T-cell (primary cell): ENCODE measurements at regions not wholly inside any gene's neighbourhood (a gene's known extent, or its start where the extent isn't known, plus 50 kb on each side); places are given as distances from the start of the nearest gene placed in this dataset.

ENCODE experiments used
- ATAC-seq, 4 experiments: fragments of 200-7000 bp in 3 of 4; fragments of 150-1000 bp in 1 of 4; cut with Tn5 transposase; replicated peaks in 1 of 4; 1 replicate in 3 of 4; 2 replicates in 1 of 4; pipeline ENCODE4 v1.10.0; 2021; ENCODE audit warnings: moderate library complexity in 3 of 4, mild to moderate bottlenecking in 2 of 4, moderate number of reproducible peaks in 1 of 4
- CTCF ChIA-PET, 2 donors: fragments of 300-600 bp; sonication (Branson Sonifier 250); formaldehyde crosslinking; loops; one replicate each; lab custom pipeline; 2022; ENCODE audit warnings: antibody characterized with exemption in 2 of 2; lab: Charles Lee
- POLR2A ChIA-PET, 2 donors: fragments of 300-600 bp; sonication (Branson Sonifier 250); formaldehyde crosslinking; loops; one replicate each; lab custom pipeline; 2022; ENCODE audit warnings: antibody characterized with exemption in 2 of 2; lab: Charles Lee
- DNase-seq, 35 experiments: peaks; one replicate each; pipeline versions ENCODE4 v3.0.0 to v3.0.0-alpha.2; 2013 to 2023
- H3K27ac ChIP-seq: one replicate; pipeline ENCODE4 v1.5.1; 2013; ENCODE audit warnings: low read length
- H3K27me3 ChIP-seq, 2 experiments: replicated peaks in 1 of 2; 1 replicate in 1 of 2; 2 replicates in 1 of 2; pipeline versions ENCODE4 v1.6.1 to v1.7.0; 2013; ENCODE audit warnings: low read length in 1 of 2, mixed read lengths in 1 of 2; ENCODE audit not compliant: control insufficient read depth in 2 of 2, insufficient read depth in 2 of 2; ENCODE audit errors: extremely low read depth in 1 of 2
- H3K36me3 ChIP-seq, 2 donors: 1 replicate in 1 of 2; 2 replicates in 1 of 2; pipeline versions ENCODE4 v1.6.1 to v1.7.0; 2013; ENCODE audit warnings: low read length in 1 of 2; ENCODE audit not compliant: control insufficient read depth in 2 of 2, insufficient read depth in 1 of 2; ENCODE audit errors: extremely low read depth in 1 of 2
- H3K4me1 ChIP-seq, 2 experiments: 1 replicate in 1 of 2; 2 replicates in 1 of 2; pipeline versions ENCODE4 v1.6.1 to v1.7.0; 2013; ENCODE audit warnings: low read length in 2 of 2, mixed read lengths in 1 of 2; ENCODE audit not compliant: insufficient read depth in 2 of 2, control insufficient read depth in 1 of 2; ENCODE audit errors: extremely low read depth in 1 of 2
- H3K4me3 ChIP-seq, 2 donors: 1 replicate in 1 of 2; 2 replicates in 1 of 2; pipeline versions ENCODE4 v1.5.1 to v1.7.0; 2013; ENCODE audit warnings: mild to moderate bottlenecking in 2 of 2, low read length in 1 of 2, moderate library complexity in 1 of 2; ENCODE audit not compliant: control insufficient read depth in 1 of 2; ENCODE audit errors: extremely low read depth in 1 of 2
- H3K9me3 ChIP-seq: 2 replicates; pipeline ENCODE4 v1.7.0; 2013
- H3K27ac Mint-ChIP-seq, 2 donors: one replicate each; pipeline ENCODE4 v1.8.0; 2020 to 2021; ENCODE audit warnings: mild to moderate bottlenecking in 2 of 2, mixed read lengths in 2 of 2
- H3K27me3 Mint-ChIP-seq, 2 donors: one replicate each; pipeline ENCODE4 v1.8.0; 2021 to 2022; ENCODE audit warnings: mixed read lengths in 2 of 2
- H3K36me3 Mint-ChIP-seq: one replicate; pipeline ENCODE4 v1.8.0; 2021; ENCODE audit warnings: mixed read lengths
- H3K4me1 Mint-ChIP-seq, 3 donors: one replicate each; pipeline ENCODE4 v1.8.0; 2020 to 2022; ENCODE audit warnings: mixed read lengths in 3 of 3, mild to moderate bottlenecking in 1 of 3
- H3K4me3 Mint-ChIP-seq, 3 donors: one replicate each; pipeline ENCODE4 v1.8.0; 2020 to 2022; ENCODE audit warnings: mild to moderate bottlenecking in 3 of 3, mixed read lengths in 3 of 3, moderate library complexity in 3 of 3
- H3K9me3 Mint-ChIP-seq, 3 donors: one replicate each; pipeline ENCODE4 v1.8.0; 2020 to 2022; ENCODE audit warnings: mixed read lengths in 3 of 3
- WGBS: methylation state at CpG from one replicate; pipeline ENCODE4 v1.1.5; 2013; ENCODE audit warnings: missing lambda C conversion rate; ENCODE audit not compliant: insufficient coverage; 5-methylcytosine and 5-hydroxymethylcytosine counted together

DNA sequence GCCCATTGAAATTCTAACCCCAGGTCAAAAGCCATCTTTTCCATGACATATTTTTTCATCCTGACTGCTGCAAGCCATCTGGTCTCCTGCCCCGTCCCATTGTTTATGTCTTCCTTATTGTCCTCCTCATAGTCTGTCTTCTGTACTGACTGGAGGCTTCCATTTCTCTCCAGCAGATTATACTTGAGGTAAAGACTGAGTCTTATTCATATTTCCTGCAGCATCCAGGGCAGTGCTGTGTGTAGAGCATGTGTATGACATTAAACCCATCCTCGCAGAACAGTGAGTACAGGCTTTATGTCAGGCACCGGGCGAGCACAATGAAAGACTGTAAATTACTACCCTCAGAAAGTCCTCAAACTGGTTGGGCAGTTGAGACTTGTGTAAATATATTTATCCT lies 275.1 kb downstream of the C4orf33 start:
- 100% methylated on average over 1 of the region's 4 CpGs for WGBS
- Histone ChIP-seq H3K36me3 (no peaks in the 10 kb centered on the region), H3K27ac (no peak overlapping the region), H3K4me1 (no peaks in the 10 kb centered on the region), H3K4me3 (no peak overlapping the region), H3K27me3 (peaks cover 0 to 5% of the 10 kb centered on the region in 2 experiments), H3K9me3 (no peaks in the 10 kb centered on the region)
- H3K4me3 Mint-ChIP-seq: no peak overlapping the region
- ChIA-PET POLR2A (no interaction called here), CTCF (no interaction called here)
- H3K9me3 Mint-ChIP-seq: no peaks in the 10 kb centered on the region
- DNase-seq (no peak), ATAC-seq (no peak)
- H3K27ac Mint-ChIP-seq: no peak overlapping the region
- no peaks in the 10 kb centered on the region for H3K36me3 Mint-ChIP-seq
- H3K4me1 Mint-ChIP-seq: no peaks in the 10 kb centered on the region
- peaks cover 0 to 7% of the 10 kb centered on the region in 2 donors for H3K27me3 Mint-ChIP-seq

GRCh38 chr4:129371926-129372325 lies 276.0 kb downstream of the C4orf33 start:
- CTCF ChIA-PET: no interaction called here
- H3K27me3 Mint-ChIP-seq: peaks cover 4% of the 10 kb centered on the region in 2 donors

DNA sequence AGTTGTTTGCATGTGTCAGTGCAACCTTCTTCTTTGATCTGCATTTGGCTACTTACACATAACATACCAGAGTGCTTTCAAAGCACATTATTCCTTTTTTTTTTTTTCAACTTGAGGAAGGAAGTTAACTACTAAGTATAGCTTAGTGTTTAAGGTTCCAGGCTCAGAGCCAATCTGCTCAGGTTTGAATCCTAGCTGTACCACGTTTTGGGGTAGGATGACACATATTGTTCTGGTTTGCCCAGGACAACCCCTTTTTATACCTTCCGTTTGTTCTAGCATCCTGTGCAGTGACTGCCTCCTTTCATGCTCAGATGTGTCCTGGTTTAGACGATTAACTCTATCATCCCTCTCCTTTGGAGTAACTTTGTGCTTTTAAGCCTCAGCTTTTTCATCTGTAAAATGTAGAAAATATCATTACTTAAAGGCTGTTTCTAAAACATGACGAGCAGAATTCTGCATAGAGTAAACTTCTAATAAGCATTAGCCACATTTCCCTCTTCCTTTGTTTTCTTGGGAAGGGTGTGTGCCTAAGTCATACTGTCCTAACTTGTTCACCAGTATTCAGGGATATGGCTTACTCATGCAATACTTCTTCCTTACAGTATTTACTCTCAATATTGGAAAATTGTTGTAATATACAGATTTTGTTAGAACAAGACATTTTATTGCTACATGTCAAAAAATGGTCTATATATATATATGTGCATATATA lies 281.3 kb downstream of the C4orf33 start:
- no peaks in the 10 kb centered on the region for H3K36me3 Mint-ChIP-seq
- no peaks in the 10 kb centered on the region for H3K9me3 Mint-ChIP-seq
- no peak overlapping the region for H3K4me3 ChIP-seq
- ATAC-seq (no peak), DNase-seq (no peak)
- WGBS: no CpG with 5 or more reads among the region's 4 CpGs
- POLR2A ChIA-PET: no interaction called here
- H3K4me1 ChIP-seq: no peaks in the 10 kb centered on the region
- no peak overlapping the region for H3K27ac ChIP-seq
- no peaks in the 10 kb centered on the region for H3K9me3 ChIP-seq
- peaks cover 13 to 16% of the 10 kb centered on the region in 2 donors for H3K27me3 Mint-ChIP-seq
- H3K4me1 Mint-ChIP-seq: no peaks in the 10 kb centered on the region
- peaks cover 0 to 10% of the 10 kb centered on the region in 2 experiments for H3K27me3 ChIP-seq
- CTCF ChIA-PET: interaction anchor here in 1 of 2 donors (0.5 to 1.4 kb wide), 2 partner anchors 12 to 515 kb away, joined by 3 read pairs; no protein-coding TSS in a partner anchor
- H3K36me3 ChIP-seq: no peaks in the 10 kb centered on the region
- no peak overlapping the region for H3K4me3 Mint-ChIP-seq
- no peak overlapping the region for H3K27ac Mint-ChIP-seq

More at GRCh38 chr4:129371926-129372325, 276.0 kb downstream of the C4orf33 start:
- DNase-seq (no peak), ATAC-seq (no peak)
- no peak overlapping the region for H3K27ac Mint-ChIP-seq
- WGBS: 100% methylated on average over 1 of the region's 3 CpGs
- peaks cover 0 to 5% of the 10 kb centered on the region in 2 experiments for H3K27me3 ChIP-seq
- no peaks in the 10 kb centered on the region for H3K36me3 Mint-ChIP-seq
- no peaks in the 10 kb centered on the region for H3K9me3 ChIP-seq
- POLR2A ChIA-PET: no interaction called here
- no peak overlapping the region for H3K27ac ChIP-seq
- H3K4me1 ChIP-seq: no peaks in the 10 kb centered on the region
- H3K9me3 Mint-ChIP-seq: no peaks in the 10 kb centered on the region
- H3K4me1 Mint-ChIP-seq: no peaks in the 10 kb centered on the region
- no peaks in the 10 kb centered on the region for H3K36me3 ChIP-seq
- H3K4me3 Mint-ChIP-seq: no peak overlapping the region
- H3K4me3 ChIP-seq: no peak overlapping the region

- DNase-seq (no peak), ATAC-seq (no peak)
- no peaks in the 10 kb centered on the region for H3K36me3 Mint-ChIP-seq
- no peak overlapping the region for H3K27ac ChIP-seq
- ChIA-PET POLR2A (no interaction called here), CTCF (no interaction called here)
- H3K4me3 Mint-ChIP-seq: no peak overlapping the region
- no peaks in the 10 kb centered on the region for H3K4me1 Mint-ChIP-seq
- H3K4me3 ChIP-seq: no peak overlapping the region
- H3K9me3 ChIP-seq: no peaks in the 10 kb centered on the region
- no peaks in the 10 kb centered on the region for H3K9me3 Mint-ChIP-seq
- no peaks in the 10 kb centered on the region for H3K4me1 ChIP-seq
- peaks cover 13 to 17% of the 10 kb centered on the region in 2 donors for H3K27me3 Mint-ChIP-seq
- no peak overlapping the region for H3K27ac Mint-ChIP-seq
- H3K36me3 ChIP-seq: no peaks in the 10 kb centered on the region
- H3K27me3 ChIP-seq: peaks cover 0 to 10% of the 10 kb centered on the region in 2 experiments
- no CpG with 5 or more reads among the region's 3 CpGs for WGBS
Observed at GRCh38 chr4:129378364-129378763, 282.4 kb downstream of the C4orf33 start.

DNA sequence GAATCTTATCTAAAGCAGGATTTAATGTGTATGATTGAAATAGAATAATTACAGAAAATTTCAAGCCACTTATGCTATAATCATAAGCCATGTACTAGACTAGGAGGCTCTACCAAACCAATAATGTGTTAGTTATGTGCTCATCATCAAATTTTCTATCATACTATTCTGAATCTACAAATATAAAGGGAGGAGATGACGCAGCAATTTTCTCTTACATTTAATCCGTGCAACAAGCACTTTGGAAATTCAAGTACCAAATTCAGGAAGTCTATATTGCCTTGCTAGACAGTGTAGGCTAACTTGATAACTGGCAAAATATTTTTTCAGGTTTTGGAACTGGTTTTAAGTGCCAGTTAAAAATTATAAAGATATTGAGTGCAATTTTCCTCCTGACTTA lies 283.5 kb downstream of the C4orf33 start:
- Mint-ChIP-seq H3K27ac (no peak overlapping the region), H3K4me3 (no peak overlapping the region), H3K4me1 (no peaks in the 10 kb centered on the region), H3K36me3 (no peaks in the 10 kb centered on the region), H3K27me3 (peaks cover 13 to 23% of the 10 kb centered on the region in 2 donors), H3K9me3 (no peaks in the 10 kb centered on the region)
- Histone ChIP-seq H3K9me3 (no peaks in the 10 kb centered on the region), H3K27ac (no peak overlapping the region), H3K36me3 (no peaks in the 10 kb centered on the region), H3K4me1 (no peaks in the 10 kb centered on the region), H3K27me3 (peaks cover 0 to 10% of the 10 kb centered on the region in 2 experiments), H3K4me3 (no peak overlapping the region)
- POLR2A ChIA-PET: no interaction called here
- no CpG with 5 or more reads among the region's 2 CpGs for WGBS
- no peak for DNase-seq
- ATAC-seq: no peak
- CTCF ChIA-PET: no interaction called here

DNA sequence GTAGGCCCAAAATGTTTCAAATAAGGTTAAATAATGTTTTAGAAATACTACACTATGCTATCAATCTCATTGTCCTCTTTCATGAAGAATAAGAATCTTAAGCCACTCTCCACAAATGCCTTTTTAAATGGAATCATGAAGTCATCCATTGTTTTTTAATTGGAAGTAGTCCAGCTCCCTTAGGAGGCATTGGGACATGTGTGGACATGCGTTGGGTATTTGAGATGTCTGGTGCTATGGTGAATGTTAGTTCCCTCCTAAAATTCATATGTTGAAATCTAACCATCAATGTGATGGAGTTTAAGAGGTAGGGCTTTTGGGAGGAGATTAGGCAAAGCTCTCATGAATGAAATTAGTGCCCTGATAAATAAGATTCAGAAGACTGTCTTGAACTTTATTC lies 289.0 kb downstream of the C4orf33 start:
- Histone ChIP-seq H3K9me3 (no peaks in the 10 kb centered on the region), H3K4me1 (no peaks in the 10 kb centered on the region), H3K4me3 (no peak overlapping the region), H3K36me3 (no peaks in the 10 kb centered on the region), H3K27me3 (peaks cover 0 to 3% of the 10 kb centered on the region in 2 experiments), H3K27ac (no peak overlapping the region)
- no peak overlapping the region for H3K27ac Mint-ChIP-seq
- H3K36me3 Mint-ChIP-seq: no peaks in the 10 kb centered on the region
- CTCF ChIA-PET: interaction anchor here in 1 of 2 donors (0.6 kb wide), 1 partner anchor 1035 kb away, joined by 3 read pairs; no protein-coding TSS in a partner anchor
- no peak for DNase-seq
- no peak for ATAC-seq
- POLR2A ChIA-PET: no interaction called here
- H3K9me3 Mint-ChIP-seq: peaks cover 0 to 3% (median 0%) of the 10 kb centered on the region in 3 donors
- peaks cover 8 to 16% of the 10 kb centered on the region in 2 donors for H3K27me3 Mint-ChIP-seq
- no CpG with 5 or more reads among the region's 1 CpG for WGBS
- H3K4me3 Mint-ChIP-seq: no peak overlapping the region
- no peaks in the 10 kb centered on the region for H3K4me1 Mint-ChIP-seq
